ENCODE measurements at regions not wholly inside any gene's neighbourhood (a gene's known extent, or its start where the extent isn't known, plus 50 kb on each side); places are given as distances from the start of the nearest gene placed in this dataset.

DNA sequence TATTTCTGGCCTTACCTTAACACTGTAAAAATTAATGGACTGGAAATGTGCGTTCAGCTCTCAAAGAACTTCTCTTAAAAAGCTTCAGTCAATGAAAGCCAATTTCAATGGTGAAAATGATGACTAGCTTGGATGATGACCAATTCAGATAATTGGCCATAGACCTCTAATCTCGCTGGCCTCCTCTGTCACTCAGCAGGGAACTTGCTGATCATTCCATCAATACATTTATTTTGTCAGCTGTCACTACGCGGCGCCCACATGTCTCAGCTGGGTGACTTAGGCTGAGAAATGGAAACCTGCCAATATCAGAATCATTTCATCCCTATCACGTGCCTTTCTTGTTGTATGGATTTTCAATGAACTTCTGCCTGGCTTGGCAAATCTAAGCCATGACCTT is 673.0 kb upstream of the AUTS2 start:
- TF ChIP-seq, protein P1, sequence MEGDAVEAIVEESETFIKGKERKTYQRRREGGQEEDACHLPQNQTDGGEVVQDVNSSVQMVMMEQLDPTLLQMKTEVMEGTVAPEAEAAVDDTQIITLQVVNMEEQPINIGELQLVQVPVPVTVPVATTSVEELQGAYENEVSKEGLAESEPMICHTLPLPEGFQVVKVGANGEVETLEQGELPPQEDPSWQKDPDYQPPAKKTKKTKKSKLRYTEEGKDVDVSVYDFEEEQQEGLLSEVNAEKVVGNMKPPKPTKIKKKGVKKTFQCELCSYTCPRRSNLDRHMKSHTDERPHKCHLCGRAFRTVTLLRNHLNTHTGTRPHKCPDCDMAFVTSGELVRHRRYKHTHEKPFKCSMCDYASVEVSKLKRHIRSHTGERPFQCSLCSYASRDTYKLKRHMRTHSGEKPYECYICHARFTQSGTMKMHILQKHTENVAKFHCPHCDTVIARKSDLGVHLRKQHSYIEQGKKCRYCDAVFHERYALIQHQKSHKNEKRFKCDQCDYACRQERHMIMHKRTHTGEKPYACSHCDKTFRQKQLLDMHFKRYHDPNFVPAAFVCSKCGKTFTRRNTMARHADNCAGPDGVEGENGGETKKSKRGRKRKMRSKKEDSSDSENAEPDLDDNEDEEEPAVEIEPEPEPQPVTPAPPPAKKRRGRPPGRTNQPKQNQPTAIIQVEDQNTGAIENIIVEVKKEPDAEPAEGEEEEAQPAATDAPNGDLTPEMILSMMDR (tag by site-specific recombination; IDR thresholded peaks at IDR 0.05), result no peak
- TF ChIP-seq WT1 (tag by site-specific recombination; IDR thresholded peaks at IDR 0.05), result no peak
- no peak for TF ChIP-seq YY1 (tag by site-specific recombination; IDR thresholded peaks at IDR 0.05)
- TF ChIP-seq TCF7L2 (IDR thresholded peaks at IDR 0.05; ENCODE audit: borderline replicate concordance, low read depth, low read length), result peak; percentile 87
- no peak for TF ChIP-seq ZNF274 (IDR thresholded peaks at IDR 0.05; ENCODE audit: low read length)
- no peak for TF ChIP-seq ZNF274 (tag by site-specific recombination; IDR thresholded peaks at IDR 0.05; ENCODE audit: borderline replicate concordance)
- no peak for TF ChIP-seq ZNF138 (tag by site-specific recombination; IDR thresholded peaks at IDR 0.05; ENCODE audit: borderline replicate concordance)
- TF ChIP-seq ZNF776 (tag by site-specific recombination; IDR thresholded peaks at IDR 0.05; ENCODE audit: borderline replicate concordance), result no peak
- TF ChIP-seq, protein P2, sequence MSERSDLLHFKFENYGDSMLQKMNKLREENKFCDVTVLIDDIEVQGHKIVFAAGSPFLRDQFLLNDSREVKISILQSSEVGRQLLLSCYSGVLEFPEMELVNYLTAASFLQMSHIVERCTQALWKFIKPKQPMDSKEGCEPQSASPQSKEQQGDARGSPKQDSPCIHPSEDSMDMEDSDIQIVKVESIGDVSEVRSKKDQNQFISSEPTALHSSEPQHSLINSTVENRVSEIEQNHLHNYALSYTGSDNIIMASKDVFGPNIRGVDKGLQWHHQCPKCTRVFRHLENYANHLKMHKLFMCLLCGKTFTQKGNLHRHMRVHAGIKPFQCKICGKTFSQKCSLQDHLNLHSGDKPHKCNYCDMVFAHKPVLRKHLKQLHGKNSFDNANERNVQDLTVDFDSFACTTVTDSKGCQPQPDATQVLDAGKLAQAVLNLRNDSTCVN (tag by site-specific recombination; optimal IDR thresholded peaks at IDR 0.05), result no peak

All from HEK293 (cell line).